ENCODE measurements at regions not wholly inside any gene's neighbourhood (a gene's known extent, or its start where the extent isn't known, plus 50 kb on each side); places are given as distances from the start of the nearest gene placed in this dataset.

GRCh38 chr9:81841333-81841732 is 86.9 kb upstream of the SPATA31D4 start:
- Histone ChIP-seq H3K4me3 (no peak overlapping the region), H3K4me1 (no peaks in the 10 kb centered on the region), H3K27ac (no peak overlapping the region), H3K36me3 (no peaks in the 10 kb centered on the region), H3K27me3 (no peaks in the 10 kb centered on the region), H3K9me3 (no peaks in the 10 kb centered on the region)
- DNase-seq (ENCODE audit: extremely low spot score in 2 of 2), result no peak
- intact Hi-C loops (cut with DNase I), result loop anchor here (10.0 kb wide), 1 partner anchor 157 kb away; the partner anchor contains the start of gene TLE1
- TF ChIP-seq POLR2A (IDR thresholded peaks at IDR 0.05), result no peak
- TF ChIP-seq CTCF (IDR thresholded peaks at IDR 0.05), result no peak
- no peak for TF ChIP-seq POLR2AphosphoS5 (IDR thresholded peaks at IDR 0.05; ENCODE audit: insufficient read depth in 1 of 2, low read depth in 1 of 2)

- no peak overlapping the region for H3K27ac ChIP-seq
- H3K4me1 ChIP-seq, result no peaks in the 10 kb centered on the region
- no peak overlapping the region for H3K4me3 ChIP-seq
- intact Hi-C loops (cut with DNase I), result loop anchor here (10.0 kb wide), 1 partner anchor 159 kb away; the partner anchor contains the start of gene TLE1
- H3K9me3 ChIP-seq, result no peaks in the 10 kb centered on the region
- no peaks in the 10 kb centered on the region for H3K27me3 ChIP-seq
- TF ChIP-seq POLR2A (IDR thresholded peaks at IDR 0.05) (no peak), CTCF (IDR thresholded peaks at IDR 0.05) (no peak)
- H3K36me3 ChIP-seq, result no peaks in the 10 kb centered on the region
- DNase-seq (ENCODE audit: extremely low spot score in 2 of 2), result no peak
These were observed 84.1 kb upstream of the SPATA31D4 start for GRCh38 chr9:81844131-81844567.

GRCh38 chr9:81847181-81847915 is 80.9 kb upstream of the SPATA31D4 start:
- Histone ChIP-seq H3K27ac (no peak overlapping the region), H3K27me3 (no peaks in the 10 kb centered on the region), H3K4me1 (no peaks in the 10 kb centered on the region), H3K9me3 (no peaks in the 10 kb centered on the region), H3K36me3 (no peaks in the 10 kb centered on the region), H3K4me3 (no peak overlapping the region)
- intact Hi-C loops (cut with DNase I), result loop anchor here (10.0 kb wide), 1 partner anchor 163 kb away; the partner anchor contains the start of gene TLE1
- DNase-seq (ENCODE audit: extremely low spot score in 2 of 2), result no peak
- TF ChIP-seq CTCF (IDR thresholded peaks at IDR 0.05) (no peak), POLR2AphosphoS5 (IDR thresholded peaks at IDR 0.05; ENCODE audit: insufficient read depth in 1 of 2, low read depth in 1 of 2) (no peak), POLR2A (IDR thresholded peaks at IDR 0.05) (no peak)

GRCh38 chr9:81848472-81848871 is 79.8 kb upstream of the SPATA31D4 start:
- intact Hi-C loops (cut with DNase I), result loop anchor here (10.0 kb wide), 1 partner anchor 164 kb away; the partner anchor contains the start of gene TLE1

More at GRCh38 chr9:81848472-81848871, 79.8 kb upstream of the SPATA31D4 start:
- Histone ChIP-seq H3K4me3 (no peak overlapping the region), H3K4me1 (no peaks in the 10 kb centered on the region), H3K27me3 (no peaks in the 10 kb centered on the region), H3K9me3 (no peaks in the 10 kb centered on the region), H3K36me3 (no peaks in the 10 kb centered on the region), H3K27ac (no peak overlapping the region)
- TF ChIP-seq POLR2A (IDR thresholded peaks at IDR 0.05), result no peak
- peak in 1 of 3 experiments; percentile 41 for TF ChIP-seq CTCF (IDR thresholded peaks at IDR 0.05)
- no peak for TF ChIP-seq POLR2AphosphoS5 (IDR thresholded peaks at IDR 0.05; ENCODE audit: insufficient read depth in 1 of 2, low read depth in 1 of 2)
- no peak for DNase-seq (ENCODE audit: extremely low spot score in 2 of 2)

Data from vagina (tissue), 2 donors.